NCI-H1105 treated with DMSO at 0.1 percent for 48 hours (cell line): ENCODE measurements at regions not wholly inside any gene's neighbourhood (a gene's known extent, or its start where the extent isn't known, plus 50 kb on each side); places are given as distances from the start of the nearest gene placed in this dataset.

Experiments
- DNase-seq: peaks from one replicate; lab custom pipeline; 2025; lab: John Stamatoyannopoulos, UW

- no peak for DNase-seq
Observed at GRCh38 chr7:19851504-19851903, 78.1 kb upstream of the TMEM196 start.

GRCh38 chr7:19834566-19834965 lies 61.1 kb upstream of the TMEM196 start:
- DNase-seq: no peak

- no peak for DNase-seq
Observed at GRCh38 chr7:19830604-19831003, 57.2 kb upstream of the TMEM196 start.
